SK-N-SH treated with all-trans-retinoic acid at 6 μM for 48 hours (cell line): ENCODE measurements at regions not wholly inside any gene's neighbourhood (a gene's known extent, or its start where the extent isn't known, plus 50 kb on each side); places are given as distances from the start of the nearest gene placed in this dataset.

Experiments
- ATAC-seq: fragments of 200-7000 bp; cut with Tn5 transposase; 3 replicates; pipeline ENCODE4 v1.9.1; 2020; ENCODE audit warnings: mild to moderate bottlenecking, moderate library complexity
- ARNTL ChIP-seq: fragments of 450-650 bp; formaldehyde crosslinking; IDR thresholded peaks from 2 replicates; pipeline ENCODE4 v1.5.0; 2020; ENCODE audit warnings: low read depth, mild to moderate bottlenecking, moderate library complexity, borderline replicate concordance
- BACH2 ChIP-seq: fragments of 250-450 bp; sonication (Bioruptor Pico); IDR thresholded peaks from 2 replicates; pipeline ENCODE4 v1.9.0; 2021; ENCODE audit warnings: mild to moderate bottlenecking, borderline replicate concordance
- CREB5 ChIP-seq: fragments of 250-450 bp; sonication (Bioruptor Pico); IDR thresholded peaks from 2 replicates; pipeline ENCODE4 v1.5.1; 2020; ENCODE audit warnings: low read depth, mild to moderate bottlenecking, moderate library complexity
- CSDC2 ChIP-seq: fragments of 250-450 bp; sonication (Bioruptor Pico); IDR thresholded peaks from 2 replicates; pipeline ENCODE4 v1.5.0; 2020; ENCODE audit warnings: mild to moderate bottlenecking, moderate library complexity
- CSRNP3 ChIP-seq: fragments of 250-450 bp; sonication (Bioruptor Pico); IDR thresholded peaks from 2 replicates; pipeline ENCODE4 v1.5.1; 2021; ENCODE audit warnings: mild to moderate bottlenecking, moderate library complexity
- ESRRG ChIP-seq: fragments of 250-450 bp; sonication (Bioruptor Pico); IDR thresholded peaks from 2 replicates; pipeline ENCODE4 v1.6.1; 2021; ENCODE audit warnings: mild to moderate bottlenecking
- GLIS3 ChIP-seq: fragments of 250-450 bp; sonication (Bioruptor Pico); IDR thresholded peaks from 2 replicates; pipeline ENCODE4 v1.5.0; 2020; ENCODE audit warnings: mild to moderate bottlenecking, moderate library complexity
- ISL1 ChIP-seq: fragments of 250-450 bp; sonication (Bioruptor Pico); IDR thresholded peaks from 2 replicates; pipeline ENCODE4 v2.1.2; 2022; ENCODE audit warnings: mild to moderate bottlenecking, moderate library complexity
- OSR1 ChIP-seq: fragments of 250-450 bp; sonication (Bioruptor Pico); IDR thresholded peaks from 2 replicates; pipeline ENCODE4 v1.8.0; 2022; ENCODE audit warnings: moderate library complexity, mild to moderate bottlenecking, inconsistent platforms
- PATZ1 ChIP-seq: fragments of 250-450 bp; sonication (Bioruptor Pico); IDR thresholded peaks from 2 replicates; pipeline ENCODE4 v1.8.0; 2020; ENCODE audit warnings: mild to moderate bottlenecking, moderate library complexity, borderline replicate concordance
- POU6F1 ChIP-seq: fragments of 250-450 bp; sonication (Bioruptor Pico); IDR thresholded peaks from 2 replicates; pipeline ENCODE4 v1.8.0; 2021; ENCODE audit warnings: low read depth, mild to moderate bottlenecking, moderate library complexity, borderline replicate concordance
- PPARA ChIP-seq: fragments of 250-450 bp; sonication (Bioruptor Pico); IDR thresholded peaks from 2 replicates; pipeline ENCODE4 v1.5.0; 2020; ENCODE audit warnings: mild to moderate bottlenecking, borderline replicate concordance
- RARB ChIP-seq: fragments of 250-450 bp; sonication (Bioruptor Pico); IDR thresholded peaks from 2 replicates; pipeline ENCODE4 v1.8.0; 2021; ENCODE audit warnings: mild to moderate bottlenecking, moderate library complexity
- SNAI2 ChIP-seq: fragments of 250-450 bp; sonication (Bioruptor Pico); IDR thresholded peaks from 2 replicates; pipeline ENCODE4 v1.5.0; 2020; ENCODE audit warnings: mild to moderate bottlenecking, moderate library complexity
- TCF4 ChIP-seq: fragments of 250-450 bp; sonication (Bioruptor Pico); IDR thresholded peaks from 2 replicates; pipeline ENCODE4 v1.8.0; 2021; ENCODE audit warnings: mild to moderate bottlenecking, moderate library complexity, borderline replicate concordance
- TOX ChIP-seq: fragments of 250-450 bp; sonication (Bioruptor Pico); IDR thresholded peaks from 2 replicates; pipeline ENCODE4 v1.8.0; 2021; ENCODE audit warnings: mild to moderate bottlenecking, moderate library complexity, borderline replicate concordance
- ZC3H10 ChIP-seq: fragments of 250-450 bp; sonication (Bioruptor Pico); IDR thresholded peaks from 2 replicates; pipeline ENCODE4 v1.5.1; 2021; ENCODE audit warnings: mild to moderate bottlenecking, moderate library complexity
- ZFP3 ChIP-seq: fragments of 250-450 bp; sonication (Bioruptor Pico); IDR thresholded peaks from 2 replicates; pipeline ENCODE4 v1.5.0; 2020; ENCODE audit warnings: mild to moderate bottlenecking, moderate library complexity
- ZFP30 ChIP-seq: fragments of 450-650 bp; formaldehyde crosslinking; IDR thresholded peaks from 2 replicates; pipeline ENCODE4 v1.5.0; 2022; ENCODE audit warnings: mild to moderate bottlenecking, moderate library complexity
- ZNF565 ChIP-seq: fragments of 450-650 bp; formaldehyde crosslinking; conservative IDR thresholded peaks from 2 replicates; pipeline ENCODE4 v1.5.0; 2020; ENCODE audit warnings: low read depth, mild to moderate bottlenecking, moderate library complexity
- ZNF70 ChIP-seq: fragments of 450-650 bp; formaldehyde crosslinking; IDR thresholded peaks from 2 replicates; pipeline ENCODE4 v1.5.0; 2020; ENCODE audit warnings: mild to moderate bottlenecking, moderate library complexity
- ZNF8 ChIP-seq: fragments of 450-650 bp; formaldehyde crosslinking; IDR thresholded peaks from 2 replicates; pipeline ENCODE4 v1.5.0; 2020; ENCODE audit warnings: mild to moderate bottlenecking, moderate library complexity
- TF ChIP-seq, protein P1 (sequence below): fragments of 250-450 bp; sonication (Bioruptor Pico); IDR thresholded peaks from 2 replicates; pipeline ENCODE4 v1.5.0; 2020; ENCODE audit warnings: mild to moderate bottlenecking, moderate library complexity

GRCh38 chr10:34001087-34001580 is 666.7 kb upstream of the NRP1 start:
- ATAC-seq = no peak
- no peak for TF ChIP-seq OSR1
- peak; percentile 77 for TF ChIP-seq ISL1 (CRISPR knock-in tag)
- TF ChIP-seq CREB5 (CRISPR knock-in tag) = peak; percentile 70; the same call in 1 of the 2 replicates

- TF ChIP-seq ESRRG (CRISPR knock-in tag) (no peak), OSR1 (no peak), CSDC2 (CRISPR knock-in tag) (no peak), ZNF565 (CRISPR knock-in tag) (no peak), ISL1 (CRISPR knock-in tag) (no peak), ZNF8 (CRISPR knock-in tag) (no peak), TCF4 (CRISPR knock-in tag) (no peak), ARNTL (CRISPR knock-in tag) (no peak), BACH2 (no peak), CSRNP3 (CRISPR knock-in tag) (no peak), RARB (CRISPR knock-in tag) (no peak), TOX (no peak)
- ATAC-seq = no peak
These were observed 659.5 kb upstream of the NRP1 start for GRCh38 chr10:33993917-33994316.

DNA sequence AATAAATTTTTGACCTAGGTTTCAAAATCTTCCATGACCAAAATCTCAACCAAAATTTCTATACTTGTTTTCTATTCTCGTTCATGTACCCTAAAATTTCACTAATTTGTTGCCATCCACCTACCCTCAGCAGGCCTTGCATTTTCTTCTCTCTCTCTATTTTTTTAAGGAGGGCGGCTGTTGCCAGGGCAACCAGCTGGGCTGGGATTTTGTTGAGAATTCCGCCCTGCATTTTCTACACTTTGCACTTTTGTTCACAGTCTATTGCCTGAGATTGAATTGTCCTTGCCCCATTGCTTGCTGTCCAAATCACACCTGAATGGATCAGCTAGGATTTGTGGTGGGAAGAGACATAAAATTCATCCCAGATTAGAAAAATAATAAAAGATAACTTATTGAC is 657.5 kb upstream of the NRP1 start:
- TF ChIP-seq ZNF8 (CRISPR knock-in tag) (no peak), RARB (CRISPR knock-in tag) (no peak), ESRRG (CRISPR knock-in tag) (no peak), CSRNP3 (CRISPR knock-in tag) (no peak), ZNF70 (no peak), ZFP3 (CRISPR knock-in tag) (no peak)
- ATAC-seq = no peak

- TF ChIP-seq GLIS3 (CRISPR knock-in tag) = no peak
- TF ChIP-seq ZFP30 = no peak
- TF ChIP-seq, protein P1, sequence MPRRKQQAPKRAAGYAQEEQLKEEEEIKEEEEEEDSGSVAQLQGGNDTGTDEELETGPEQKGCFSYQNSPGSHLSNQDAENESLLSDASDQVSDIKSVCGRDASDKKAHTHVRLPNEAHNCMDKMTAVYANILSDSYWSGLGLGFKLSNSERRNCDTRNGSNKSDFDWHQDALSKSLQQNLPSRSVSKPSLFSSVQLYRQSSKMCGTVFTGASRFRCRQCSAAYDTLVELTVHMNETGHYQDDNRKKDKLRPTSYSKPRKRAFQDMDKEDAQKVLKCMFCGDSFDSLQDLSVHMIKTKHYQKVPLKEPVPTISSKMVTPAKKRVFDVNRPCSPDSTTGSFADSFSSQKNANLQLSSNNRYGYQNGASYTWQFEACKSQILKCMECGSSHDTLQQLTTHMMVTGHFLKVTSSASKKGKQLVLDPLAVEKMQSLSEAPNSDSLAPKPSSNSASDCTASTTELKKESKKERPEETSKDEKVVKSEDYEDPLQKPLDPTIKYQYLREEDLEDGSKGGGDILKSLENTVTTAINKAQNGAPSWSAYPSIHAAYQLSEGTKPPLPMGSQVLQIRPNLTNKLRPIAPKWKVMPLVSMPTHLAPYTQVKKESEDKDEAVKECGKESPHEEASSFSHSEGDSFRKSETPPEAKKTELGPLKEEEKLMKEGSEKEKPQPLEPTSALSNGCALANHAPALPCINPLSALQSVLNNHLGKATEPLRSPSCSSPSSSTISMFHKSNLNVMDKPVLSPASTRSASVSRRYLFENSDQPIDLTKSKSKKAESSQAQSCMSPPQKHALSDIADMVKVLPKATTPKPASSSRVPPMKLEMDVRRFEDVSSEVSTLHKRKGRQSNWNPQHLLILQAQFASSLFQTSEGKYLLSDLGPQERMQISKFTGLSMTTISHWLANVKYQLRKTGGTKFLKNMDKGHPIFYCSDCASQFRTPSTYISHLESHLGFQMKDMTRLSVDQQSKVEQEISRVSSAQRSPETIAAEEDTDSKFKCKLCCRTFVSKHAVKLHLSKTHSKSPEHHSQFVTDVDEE (CRISPR knock-in tag) = no peak
- TF ChIP-seq POU6F1 (CRISPR knock-in tag) = no peak
- TF ChIP-seq ARNTL (CRISPR knock-in tag) = no peak
- TF ChIP-seq CSRNP3 (CRISPR knock-in tag) = no peak
- TF ChIP-seq ZNF565 (CRISPR knock-in tag) = no peak
- no peak for TF ChIP-seq ZFP3 (CRISPR knock-in tag)
- TF ChIP-seq SNAI2 (CRISPR knock-in tag) = no peak
- no peak for TF ChIP-seq ESRRG (CRISPR knock-in tag)
- no peak for TF ChIP-seq CSDC2 (CRISPR knock-in tag)
- TF ChIP-seq PATZ1 (CRISPR knock-in tag) = no peak
- TF ChIP-seq ZC3H10 (CRISPR knock-in tag) = no peak
- TF ChIP-seq TCF4 (CRISPR knock-in tag) = no peak
- no peak for TF ChIP-seq PPARA (CRISPR knock-in tag)
- TF ChIP-seq ISL1 (CRISPR knock-in tag) = no peak
- TF ChIP-seq RARB (CRISPR knock-in tag) = no peak
- TF ChIP-seq, all 23 proteins: peak for 0
- no peak for ATAC-seq
These were observed 652.0 kb upstream of the NRP1 start for GRCh38 chr10:33986515-33986914.
